H1 (cell line): ENCODE measurements at regions not wholly inside any gene's neighbourhood (a gene's known extent, or its start where the extent isn't known, plus 50 kb on each side); places are given as distances from the start of the nearest gene placed in this dataset.

Experiments
- CTCF ChIA-PET: fragments of 300-600 bp; sonication (Branson Sonifier 250); formaldehyde crosslinking; loops from one replicate; lab custom pipeline; 2021; ENCODE audit not compliant: partially characterized antibody; lab: Charles Lee
- POLR2A ChIA-PET: fragments of 300-600 bp; sonication (Branson Sonifier 250); formaldehyde crosslinking; loops from one replicate; lab custom pipeline; 2021; ENCODE audit warnings: inconsistent platforms; ENCODE audit not compliant: partially characterized antibody; lab: Charles Lee
- DNase-seq, 2 experiments: peaks; one replicate each; pipeline versions ENCODE4 v3.0.0 to v3.0.0-alpha.2; 2010 to 2022; ENCODE audit warnings: low spot score in 2 of 2, low read depth in 1 of 2, mixed read lengths in 1 of 2
- FAIRE-seq: peaks from 2 replicates; lab custom pipeline; 2011; peaks lifted over from hg19 to GRCh38; lab: Jason Lieb, UNC
- H2AFZ ChIP-seq: 2 replicates; pipeline ENCODE4 v1.8.1; 2012; ENCODE audit warnings: low read length, inconsistent platforms
- H2AK5ac ChIP-seq: 2 replicates; pipeline ENCODE4 v1.6.1; 2013; ENCODE audit warnings: low read depth, low read length
- H2BK120ac ChIP-seq: replicated peaks from 2 replicates; pipeline ENCODE3; 2013; ENCODE audit warnings: low read depth, low read length, inconsistent platforms
- H2BK12ac ChIP-seq: 2 replicates; pipeline ENCODE4 v1.6.1; 2013; ENCODE audit warnings: low read depth, low read length
- H2BK15ac ChIP-seq: 2 replicates; pipeline ENCODE4 v1.6.1; 2013; ENCODE audit warnings: low read length
- H2BK20ac ChIP-seq: 2 replicates; pipeline ENCODE4 v1.6.1; 2013; ENCODE audit warnings: low read length
- H2BK5ac ChIP-seq: 2 replicates; pipeline ENCODE4 v1.6.1; 2013; ENCODE audit warnings: low read depth, low read length
- H3K14ac ChIP-seq: 2 replicates; pipeline ENCODE4 v1.6.1; 2013; ENCODE audit warnings: inconsistent platforms; ENCODE audit not compliant: insufficient read length
- H3K18ac ChIP-seq: 2 replicates; pipeline ENCODE4 v1.6.1; 2013; ENCODE audit warnings: low read length; ENCODE audit errors: extremely low read depth
- H3K23ac ChIP-seq: 2 replicates; pipeline ENCODE4 v1.6.1; 2013; ENCODE audit warnings: inconsistent platforms; ENCODE audit not compliant: insufficient read length
- H3K23me2 ChIP-seq: 2 replicates; pipeline ENCODE4 v1.6.1; 2013; ENCODE audit warnings: low read depth, low read length
- H3K27ac ChIP-seq: 2 replicates; pipeline ENCODE4 v1.6.1; 2011; ENCODE audit warnings: low read depth, low read length, inconsistent platforms
- H3K27me3 ChIP-seq, 4 experiments: replicated peaks in 1 of 4; 1 replicate in 1 of 4; 2 replicates in 3 of 4; pipeline versions ENCODE4 v1.6.1 to v1.8.1; 2011 to 2013; ENCODE audit warnings: low read length in 3 of 4, mild to moderate bottlenecking in 3 of 4, inconsistent platforms in 2 of 4, mixed read lengths in 2 of 4, moderate library complexity in 1 of 4; ENCODE audit not compliant: control insufficient read depth in 3 of 4, insufficient read depth in 3 of 4; ENCODE audit errors: extremely low read depth in 1 of 4
- H3K36me3 ChIP-seq, 4 experiments: 2 replicates each; pipeline versions ENCODE4 v1.6.1 to v1.8.1; 2011 to 2013; ENCODE audit warnings: mild to moderate bottlenecking in 4 of 4, low read length in 3 of 4, moderate library complexity in 2 of 4, control low read depth in 1 of 4, inconsistent platforms in 1 of 4; ENCODE audit not compliant: insufficient read depth in 4 of 4, control insufficient read depth in 2 of 4
- H3K4ac ChIP-seq: replicated peaks from 2 replicates; pipeline ENCODE3; 2013; ENCODE audit warnings: low read length, low read depth, mixed read lengths, inconsistent platforms; ENCODE audit not compliant: insufficient read length
- H3K4me1 ChIP-seq, 4 experiments: replicated peaks in 1 of 4; 1 replicate in 1 of 4; 2 replicates in 3 of 4; pipeline versions ENCODE4 v1.6.1 to v1.8.1; 2011 to 2013; ENCODE audit warnings: low read length in 3 of 4, inconsistent platforms in 2 of 4, mixed read lengths in 1 of 4; ENCODE audit not compliant: insufficient read depth in 4 of 4, control insufficient read depth in 3 of 4
- H3K4me2 ChIP-seq, 2 experiments: 2 replicates each; pipeline versions ENCODE4 v1.6.1 to v1.8.1; 2011 to 2013; ENCODE audit warnings: low read depth in 2 of 2, low read length in 2 of 2, control low read depth in 1 of 2, inconsistent platforms in 1 of 2, mild to moderate bottlenecking in 1 of 2; ENCODE audit not compliant: insufficient read depth in 1 of 2
- H3K4me3 ChIP-seq, 4 experiments: fragments of 200-600, 300-600 bp in 1 of 4; sonication (generic), shearing (Covaris generic), sonication (Bioruptor Twin) in 1 of 4; 2 replicates each; pipeline versions ENCODE4 v1.5.1 to v1.8.1; 2011 to 2016; ENCODE audit warnings: low read length in 4 of 4, low read depth in 3 of 4, control low read depth in 2 of 4, inconsistent platforms in 2 of 4, mild to moderate bottlenecking in 2 of 4, mixed read lengths in 1 of 4, moderate library complexity in 1 of 4; ENCODE audit not compliant: insufficient read depth in 2 of 4; ENCODE audit errors: extremely low read depth in 1 of 4
- H3K56ac ChIP-seq: replicated peaks from 2 replicates; pipeline ENCODE3; 2013; ENCODE audit warnings: low read depth, mild to moderate bottlenecking, mixed read lengths, low read length, inconsistent platforms; ENCODE audit not compliant: insufficient read length
- H3K79me1 ChIP-seq: 2 replicates; pipeline ENCODE4 v1.6.1; 2013; ENCODE audit warnings: low read depth, low read length, control low read depth
- H3K79me2 ChIP-seq, 2 experiments: 2 replicates each; pipeline versions ENCODE4 v1.6.1 to v1.8.1; 2012 to 2013; ENCODE audit warnings: low read length in 2 of 2, mild to moderate bottlenecking in 2 of 2, inconsistent platforms in 1 of 2; ENCODE audit not compliant: insufficient read depth in 2 of 2, control insufficient read depth in 1 of 2
- H3K9ac ChIP-seq, 4 experiments: replicated peaks in 1 of 4; 1 replicate in 1 of 4; 2 replicates in 3 of 4; pipeline versions ENCODE4 v1.6.1 to v1.8.1; 2011 to 2013; ENCODE audit warnings: low read depth in 3 of 4, low read length in 3 of 4, control low read depth in 2 of 4, mild to moderate bottlenecking in 2 of 4, moderate library complexity in 2 of 4, inconsistent platforms in 1 of 4; ENCODE audit errors: extremely low read depth in 1 of 4
- H3K9me3 ChIP-seq, 2 experiments: 2 replicates each; pipeline versions ENCODE4 v1.6.1 to v1.8.1; 2012 to 2013; ENCODE audit warnings: mild to moderate bottlenecking in 2 of 2, moderate library complexity in 2 of 2, control low read depth in 1 of 2, inconsistent platforms in 1 of 2, low read depth in 1 of 2, low read length in 1 of 2, mixed read lengths in 1 of 2; ENCODE audit not compliant: insufficient read depth in 2 of 2
- H4K20me1 ChIP-seq, 2 experiments: replicated peaks in 1 of 2; 2 replicates each; pipeline versions ENCODE3 to v1.8.1; 2011 to 2013; ENCODE audit warnings: inconsistent platforms in 2 of 2, low read length in 2 of 2, mild to moderate bottlenecking in 1 of 2; ENCODE audit not compliant: insufficient read depth in 2 of 2, control insufficient read depth in 1 of 2
- H4K5ac ChIP-seq: 2 replicates; pipeline ENCODE4 v1.6.1; 2013; ENCODE audit warnings: low read length, low read depth, mixed read lengths, inconsistent platforms; ENCODE audit not compliant: insufficient read length
- H4K8ac ChIP-seq: 2 replicates; pipeline ENCODE4 v1.8.0; 2013; ENCODE audit warnings: mild to moderate bottlenecking, moderate library complexity, low read length, inconsistent platforms; ENCODE audit not compliant: insufficient read depth; ENCODE audit errors: extremely low read depth
- H4K91ac ChIP-seq: replicated peaks from 2 replicates; pipeline ENCODE3; 2013; ENCODE audit warnings: low read length, mixed read lengths, inconsistent platforms; ENCODE audit not compliant: insufficient read length
- BACH1 ChIP-seq: IDR thresholded peaks from 2 replicates; pipeline ENCODE4 v1.6.1; 2012; ENCODE audit warnings: low read length, improper control_type of control experiment
- CEBPB ChIP-seq: IDR thresholded peaks from 2 replicates; pipeline ENCODE4 v1.6.1; 2012; ENCODE audit warnings: low read depth, low read length
- E2F6 ChIP-seq: IDR thresholded peaks from 2 replicates; pipeline ENCODE4 v1.6.1; 2012; ENCODE audit warnings: inconsistent platforms
- EZH2 ChIP-seq: fragments of 200-600 bp; sonication (generic); IDR thresholded peaks from 2 replicates; pipeline ENCODE4 v1.7.1; 2012; ENCODE audit warnings: low read depth, mild to moderate bottlenecking, moderate library complexity, low read length, inconsistent platforms; ENCODE audit not compliant: severe bottlenecking
- GTF2F1 ChIP-seq: IDR thresholded peaks from 2 replicates; pipeline ENCODE4 v1.6.1; 2012; ENCODE audit warnings: low read depth, low read length, improper control_type of control experiment, borderline replicate concordance
- KDM4A ChIP-seq: IDR thresholded peaks from one replicate; pipeline ENCODE4 v1.7.1; 2012; ENCODE audit warnings: low read depth, mild to moderate bottlenecking, moderate library complexity, low read length, inconsistent platforms; ENCODE audit not compliant: severe bottlenecking
- NRF1 ChIP-seq: IDR thresholded peaks from 2 replicates; pipeline ENCODE4 v1.6.1; 2011; ENCODE audit warnings: mild to moderate bottlenecking, low read depth, low read length, improper control_type of control experiment
- POU5F1 ChIP-seq: IDR thresholded peaks from 2 replicates; pipeline ENCODE4 v1.6.1; 2011; ENCODE audit warnings: low read depth, mild to moderate bottlenecking, low read length, moderate library complexity
- SIN3A ChIP-seq, 2 experiments: IDR thresholded peaks in 1 of 2; conservative IDR thresholded peaks in 1 of 2; 2 replicates each; pipeline ENCODE4 v1.6.1; 2011 to 2012; ENCODE audit warnings: low read length in 2 of 2, improper control_type of control experiment in 1 of 2, low read depth in 1 of 2, mild to moderate bottlenecking in 1 of 2
- TBP ChIP-seq: IDR thresholded peaks from 2 replicates; pipeline ENCODE4 v1.6.1; 2011; ENCODE audit warnings: low read depth, low read length, improper control_type of control experiment
- TEAD4 ChIP-seq: IDR thresholded peaks from 2 replicates; pipeline ENCODE4 v1.6.1; 2012; ENCODE audit warnings: low read depth, low read length, inconsistent platforms, mixed read lengths
- WGBS, 2 experiments: shearing (Covaris generic) in 1 of 2; methylation state at CpG; one replicate each; pipeline versions ENCODE4 v1.1.6 to v1.1.7; 2013 to 2015; ENCODE audit warnings: low lambda C conversion rate in 2 of 2, mixed read lengths in 2 of 2, inconsistent platforms in 1 of 2, low coverage in 1 of 2, missing lambda C conversion rate in 1 of 2; ENCODE audit not compliant: insufficient replicate concordance in 2 of 2, insufficient coverage in 1 of 2, insufficient read length in 1 of 2; ENCODE audit errors: extremely low coverage in 1 of 2, missing lambda C conversion rate in 1 of 2; 5-methylcytosine and 5-hydroxymethylcytosine counted together
- TF ChIP-seq, protein P1 (sequence below), 3 experiments: IDR thresholded peaks; 1 replicate in 2 of 3; 2 replicates in 1 of 3; pipeline versions ENCODE4 v1.5.1 to v1.6.1; 2011; ENCODE audit warnings: low read length in 3 of 3, mild to moderate bottlenecking in 3 of 3, inconsistent platforms in 2 of 3, low read depth in 1 of 3, moderate library complexity in 1 of 3; ENCODE audit not compliant: insufficient read depth in 1 of 3; ENCODE audit errors: control extremely low read depth in 1 of 3

DNA sequence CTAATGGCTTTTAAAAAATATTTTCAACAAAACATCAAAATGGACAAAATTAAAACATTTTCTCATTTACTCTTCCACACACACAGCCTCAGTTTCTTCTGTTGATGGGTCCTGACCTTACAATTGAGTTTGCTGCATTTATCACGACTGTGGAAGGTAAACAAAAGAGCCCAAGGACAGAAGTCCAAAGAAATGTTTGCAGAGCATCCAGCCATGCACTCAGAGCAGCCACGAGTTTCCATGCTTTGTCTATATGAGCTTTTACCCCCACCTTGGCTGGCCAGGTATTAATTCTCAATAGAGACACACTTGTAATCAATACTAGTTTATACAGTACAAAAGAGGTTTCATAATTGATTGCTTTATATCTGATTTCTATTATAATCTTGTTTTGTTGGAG, 85.0 kb upstream of the WDFY3 start:
- Histone ChIP-seq H3K27me3 (no peaks in the 10 kb centered on the region), H3K9ac (no peak overlapping the region), H3K14ac (no peak overlapping the region), H3K4me2 (no peak overlapping the region), H2BK20ac (no peak overlapping the region), H3K9me3 (no peaks in the 10 kb centered on the region), H3K79me1 (no peaks in the 10 kb centered on the region), H3K4ac (no peak overlapping the region), H2BK15ac (no peak overlapping the region), H3K36me3 (no peaks in the 10 kb centered on the region), H3K23ac (no peak overlapping the region), H2AK5ac (no peak overlapping the region), H2BK5ac (no peak overlapping the region), H3K56ac (no peak overlapping the region), H4K91ac (no peak overlapping the region), H3K79me2 (no peaks in the 10 kb centered on the region), H2BK120ac (no peak overlapping the region), H2BK12ac (no peak overlapping the region), H3K23me2 (peaks cover 2% of the 10 kb centered on the region; the same call in 1 of the 2 replicates), H2AFZ (no peak overlapping the region), H3K27ac (no peak overlapping the region), H3K18ac (no peak overlapping the region), H4K20me1 (no peaks in the 10 kb centered on the region), H4K5ac (no peak overlapping the region), H4K8ac (no peak overlapping the region), H3K4me1 (no peaks in the 10 kb centered on the region), H3K4me3 (no peak overlapping the region)
- DNase-seq (no peak), FAIRE-seq (no peak)
- POLR2A ChIA-PET = no interaction called here
- WGBS, 2 experiments = 87% methylated on average over 2 of the region's 2 CpGs; no CpG with 5 or more reads in 1 of the 2 experiments
- CTCF ChIA-PET = interaction anchor here (2.8 kb wide), 1 partner anchor 32 kb away, joined by 10 read pairs; no protein-coding TSS in a partner anchor
- no peak for TF ChIP-seq TEAD4
- TF ChIP-seq, protein P1, sequence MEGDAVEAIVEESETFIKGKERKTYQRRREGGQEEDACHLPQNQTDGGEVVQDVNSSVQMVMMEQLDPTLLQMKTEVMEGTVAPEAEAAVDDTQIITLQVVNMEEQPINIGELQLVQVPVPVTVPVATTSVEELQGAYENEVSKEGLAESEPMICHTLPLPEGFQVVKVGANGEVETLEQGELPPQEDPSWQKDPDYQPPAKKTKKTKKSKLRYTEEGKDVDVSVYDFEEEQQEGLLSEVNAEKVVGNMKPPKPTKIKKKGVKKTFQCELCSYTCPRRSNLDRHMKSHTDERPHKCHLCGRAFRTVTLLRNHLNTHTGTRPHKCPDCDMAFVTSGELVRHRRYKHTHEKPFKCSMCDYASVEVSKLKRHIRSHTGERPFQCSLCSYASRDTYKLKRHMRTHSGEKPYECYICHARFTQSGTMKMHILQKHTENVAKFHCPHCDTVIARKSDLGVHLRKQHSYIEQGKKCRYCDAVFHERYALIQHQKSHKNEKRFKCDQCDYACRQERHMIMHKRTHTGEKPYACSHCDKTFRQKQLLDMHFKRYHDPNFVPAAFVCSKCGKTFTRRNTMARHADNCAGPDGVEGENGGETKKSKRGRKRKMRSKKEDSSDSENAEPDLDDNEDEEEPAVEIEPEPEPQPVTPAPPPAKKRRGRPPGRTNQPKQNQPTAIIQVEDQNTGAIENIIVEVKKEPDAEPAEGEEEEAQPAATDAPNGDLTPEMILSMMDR (IDR thresholded peaks at IDR 0.05; ENCODE audit: control extremely low read depth in 1 of 3, insufficient read depth in 1 of 3, low read depth in 1 of 3, low read length in 3 of 3) = no peak
- no peak for TF ChIP-seq POU5F1
- no peak for TF ChIP-seq EZH2
- no peak for TF ChIP-seq CEBPB
- TF ChIP-seq KDM4A = no peak
- no peak for TF ChIP-seq E2F6
- no peak for TF ChIP-seq TBP
- no peak for TF ChIP-seq NRF1
- no peak for TF ChIP-seq BACH1
- TF ChIP-seq SIN3A (conservative IDR thresholded peaks at IDR 0.05 in 1 of 2, IDR thresholded peaks at IDR 0.05 in 1 of 2; ENCODE audit: low read depth in 1 of 2, low read length in 2 of 2) = no peak
- TF ChIP-seq GTF2F1 = no peak
